MCF 10A (cell line): ENCODE measurements at regions not wholly inside any gene's neighbourhood (a gene's known extent, or its start where the extent isn't known, plus 50 kb on each side); places are given as distances from the start of the nearest gene placed in this dataset.

ENCODE experiments used
- BruUV-seq: library from RNA; stranded (reverse); fragments of 400-500 nt; replicated peaks from 2 replicates; lab custom pipeline; 2021; lab: Mats Ljungman, UMichigan
- CTCF ChIA-PET: fragments of 300-600 bp; sonication (Branson Sonifier 250); formaldehyde crosslinking; extraction: SDS; loops from one replicate; lab custom pipeline; 2021; ENCODE audit warnings: antibody characterized with exemption, inconsistent platforms; lab: Yijun Ruan, JAX
- POLR2A ChIA-PET: fragments of 300-600, 350-650 bp; sonication (Branson Sonifier 250); formaldehyde crosslinking; extraction: SDS; loops from one replicate; lab custom pipeline; 2020; ENCODE audit warnings: antibody characterized with exemption, inconsistent platforms; lab: Yijun Ruan, JAX
- DNase-seq: peaks from one replicate; pipeline ENCODE4 v3.0.0-alpha.2; 2018; ENCODE audit not compliant: unreplicated experiment
- H3K27ac Mint-ChIP-seq: one replicate; pipeline ENCODE4 v1.8.0; 2022; ENCODE audit warnings: mild to moderate bottlenecking, low read depth, mixed read lengths; ENCODE audit not compliant: unreplicated experiment
- H3K27me3 Mint-ChIP-seq: one replicate; pipeline ENCODE4 v1.8.0; 2022; ENCODE audit warnings: mixed read lengths; ENCODE audit not compliant: insufficient read depth, unreplicated experiment
- H3K36me3 Mint-ChIP-seq: one replicate; pipeline ENCODE4 v1.8.0; 2022; ENCODE audit warnings: mild to moderate bottlenecking, moderate library complexity, mixed read lengths; ENCODE audit not compliant: insufficient read depth, unreplicated experiment
- H3K4me1 Mint-ChIP-seq: one replicate; pipeline ENCODE4 v1.8.0; 2022; ENCODE audit warnings: mixed read lengths; ENCODE audit not compliant: insufficient read depth, unreplicated experiment
- H3K4me3 Mint-ChIP-seq: one replicate; pipeline ENCODE4 v1.8.0; 2022; ENCODE audit warnings: mild to moderate bottlenecking, moderate library complexity, mixed read lengths; ENCODE audit not compliant: unreplicated experiment
- H3K9me3 Mint-ChIP-seq: one replicate; pipeline ENCODE4 v1.8.0; 2022; ENCODE audit warnings: mixed read lengths; ENCODE audit not compliant: unreplicated experiment
- CTCF ChIP-seq: fragments of 200-600 bp; IDR thresholded peaks from one replicate; pipeline ENCODE4 v1.8.0; 2022; ENCODE audit warnings: antibody characterized with exemption, mild to moderate bottlenecking; ENCODE audit not compliant: unreplicated experiment
- intact Hi-C: fragments of 100-400 bp; cut with micrococcal nuclease; formaldehyde crosslinking; loops from 2 replicates; pipeline ENCODE4 v1.14.1; 2022

GRCh38 chr18:61169386-61169785 is 163.8 kb upstream of the CDH20 start:
- ChIA-PET POLR2A (no interaction called here), CTCF (no interaction called here)
- no TSS peak for BruUV-seq
- H3K9me3 Mint-ChIP-seq, result no peaks in the 10 kb centered on the region
- peaks cover 6% of the 10 kb centered on the region for H3K4me1 Mint-ChIP-seq
- TF ChIP-seq CTCF, result no peak
- H3K36me3 Mint-ChIP-seq, result no peaks in the 10 kb centered on the region
- no peak for DNase-seq
- no peak overlapping the region for H3K4me3 Mint-ChIP-seq
- intact Hi-C loops, result no loop called here
- H3K27me3 Mint-ChIP-seq, result no peaks in the 10 kb centered on the region
- no peak overlapping the region for H3K27ac Mint-ChIP-seq

- POLR2A ChIA-PET, result interaction anchor here (1.8 kb wide), 1 partner anchor 12 kb away, joined by 6 read pairs; no protein-coding TSS in a partner anchor
- no peaks in the 10 kb centered on the region for H3K9me3 Mint-ChIP-seq
- TF ChIP-seq CTCF, result no peak
- BruUV-seq, result no TSS peak
- no peaks in the 10 kb centered on the region for H3K36me3 Mint-ChIP-seq
- DNase-seq, result no peak
- CTCF ChIA-PET, result no interaction called here
- intact Hi-C loops, result no loop called here
- H3K27me3 Mint-ChIP-seq, result no peaks in the 10 kb centered on the region
- H3K4me3 Mint-ChIP-seq, result no peak overlapping the region
- H3K4me1 Mint-ChIP-seq, result peaks cover 6% of the 10 kb centered on the region
- no peak overlapping the region for H3K27ac Mint-ChIP-seq
Measured at GRCh38 chr18:61172624-61173023, 160.6 kb upstream of the CDH20 start.

GRCh38 chr18:61173554-61173953 is 159.7 kb upstream of the CDH20 start:
- DNase-seq, result peak; percentile 36
- Mint-ChIP-seq H3K27me3 (no peaks in the 10 kb centered on the region), H3K9me3 (no peaks in the 10 kb centered on the region), H3K4me1 (peaks cover 6% of the 10 kb centered on the region), H3K4me3 (no peak overlapping the region), H3K36me3 (no peaks in the 10 kb centered on the region), H3K27ac (no peak overlapping the region)
- ChIA-PET POLR2A (interaction anchor here (0.6 to 1.8 kb wide), 4 partner anchors 13 to 185 kb away, joined by 3 to 6 read pairs (median 4); no protein-coding TSS in a partner anchor), CTCF (interaction anchor here (0.6 to 1.0 kb wide), 4 partner anchors 79 to 328 kb away, joined by 3 to 5 read pairs (median 3); no protein-coding TSS in a partner anchor)
- BruUV-seq, result no TSS peak
- intact Hi-C loops, result no loop called here
- no peak for TF ChIP-seq CTCF

GRCh38 chr18:61183798-61184197 is 149.4 kb upstream of the CDH20 start:
- Mint-ChIP-seq H3K9me3 (no peaks in the 10 kb centered on the region), H3K27ac (no peak overlapping the region), H3K27me3 (no peaks in the 10 kb centered on the region), H3K4me3 (no peak overlapping the region), H3K36me3 (no peaks in the 10 kb centered on the region), H3K4me1 (no peaks in the 10 kb centered on the region)
- DNase-seq, result no peak
- ChIA-PET POLR2A (no interaction called here), CTCF (interaction anchor here (0.8 kb wide), 1 partner anchor 9 kb away, joined by 3 read pairs; no protein-coding TSS in a partner anchor)
- intact Hi-C loops, result no loop called here
- no TSS peak for BruUV-seq
- TF ChIP-seq CTCF, result no peak
